HG02870 (cell line): ENCODE measurements at regions not wholly inside any gene's neighbourhood (a gene's known extent, or its start where the extent isn't known, plus 50 kb on each side); places are given as distances from the start of the nearest gene placed in this dataset.

Source experiments
- ATAC-seq: cut with Tn5 transposase; IDR thresholded peaks from one replicate; pipeline ENCODE4 v1.9.1; 2021; ENCODE audit warnings: mild to moderate bottlenecking, moderate library complexity; ENCODE audit not compliant: unreplicated experiment

DNA sequence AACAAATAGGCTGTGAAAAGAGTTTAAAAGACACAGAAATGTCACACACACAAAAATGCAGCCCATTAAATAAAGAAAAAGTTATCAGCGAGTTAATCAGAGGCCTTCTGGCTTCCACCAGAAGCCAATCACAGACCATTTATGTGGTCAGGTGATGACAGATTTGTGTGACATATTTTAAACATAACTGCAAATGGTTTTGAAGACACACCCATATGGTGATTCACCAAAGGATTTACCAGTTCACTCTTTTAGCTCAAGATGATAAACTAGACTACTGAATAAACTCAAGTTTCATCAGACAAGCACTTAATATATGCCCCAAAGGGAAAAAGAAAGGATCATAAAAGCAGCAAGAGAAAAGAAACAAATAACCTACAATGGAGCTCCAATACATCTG lies 181.2 kb downstream of the SPANXN4 start:
- ATAC-seq = no peak

DNA sequence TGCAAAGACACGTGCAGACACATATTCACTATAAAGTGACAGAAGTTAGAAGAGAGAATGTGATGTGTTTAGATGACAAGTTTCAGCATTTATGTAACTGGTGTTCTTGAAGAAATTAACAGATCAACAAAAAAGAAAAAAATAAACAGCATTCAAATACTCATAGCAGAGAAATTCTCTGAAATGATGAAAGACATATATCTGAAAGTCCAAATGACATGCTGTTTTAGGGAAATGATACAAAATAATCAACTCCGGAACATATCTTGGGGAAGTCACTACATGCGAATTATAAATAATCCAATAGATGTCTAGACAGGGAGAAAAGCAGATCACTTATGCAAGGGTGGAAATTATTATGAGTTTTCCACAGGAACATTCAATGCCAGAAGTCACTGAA lies 146.0 kb downstream of the SPANXN4 start:
- no peak for ATAC-seq

DNA sequence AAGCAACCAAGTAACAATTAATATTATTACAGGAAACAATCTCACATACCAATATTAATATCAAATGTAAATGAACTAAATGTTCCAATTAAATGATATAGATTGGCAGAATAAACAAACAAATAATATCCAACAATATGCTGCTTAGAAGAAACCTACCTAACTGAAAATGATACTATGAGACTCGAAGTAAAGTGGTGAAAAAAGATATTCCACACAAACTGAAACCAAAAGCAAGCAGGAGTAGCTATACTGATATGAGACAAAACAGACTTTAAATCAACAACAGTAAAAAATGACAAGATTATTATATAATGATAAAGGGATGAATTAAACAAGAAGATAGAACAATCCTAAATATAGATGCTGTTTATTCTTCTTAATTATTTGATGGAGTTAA lies 140.1 kb downstream of the SPANXN4 start:
- ATAC-seq = no peak

DNA sequence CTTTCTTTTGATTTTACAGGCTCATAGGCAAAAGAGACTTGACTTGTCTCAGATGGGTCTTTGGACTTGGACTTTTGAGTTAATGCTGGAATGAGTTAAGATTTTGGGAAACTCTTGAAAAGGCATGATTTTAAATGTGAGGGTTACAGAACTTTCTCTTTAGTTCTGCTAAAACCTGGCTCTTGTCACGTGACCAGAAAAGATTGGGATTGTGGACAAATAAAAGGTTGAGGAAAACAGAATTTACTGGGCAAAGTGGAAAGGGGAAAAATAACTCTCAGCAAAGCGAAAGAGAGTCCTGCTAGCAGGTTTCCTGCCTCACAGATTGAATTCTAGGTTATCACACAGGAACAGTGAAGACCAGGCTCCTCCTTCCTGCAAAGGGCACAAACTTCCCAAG lies 114.0 kb downstream of the SPANXN4 start:
- ATAC-seq = no peak

DNA sequence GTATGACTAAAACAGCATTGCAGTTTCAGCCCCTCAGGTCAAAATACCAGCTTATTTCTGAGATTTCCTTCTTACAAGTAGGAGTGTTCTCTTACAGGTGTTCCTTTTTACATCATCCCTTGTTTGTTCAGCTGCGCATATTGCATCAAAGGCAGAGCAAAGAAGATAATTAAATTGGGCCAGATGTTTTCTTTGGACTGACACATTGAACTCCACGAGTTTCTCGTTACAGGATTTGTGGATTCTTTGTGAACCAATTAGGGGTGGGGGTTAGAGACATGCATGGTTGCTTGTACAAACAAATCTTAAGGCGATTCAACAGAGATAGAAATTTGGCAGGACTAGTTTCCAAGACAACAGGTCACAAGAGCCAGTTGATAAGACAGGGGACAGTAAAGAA lies 95.7 kb downstream of the SPANXN4 start:
- no peak for ATAC-seq

GRCh38 chrX:143115466-143115865 lies 89.7 kb downstream of the SPANXN4 start:
- ATAC-seq = no peak

GRCh38 chrX:143095816-143096215 lies 70.1 kb downstream of the SPANXN4 start:
- no peak for ATAC-seq

DNA sequence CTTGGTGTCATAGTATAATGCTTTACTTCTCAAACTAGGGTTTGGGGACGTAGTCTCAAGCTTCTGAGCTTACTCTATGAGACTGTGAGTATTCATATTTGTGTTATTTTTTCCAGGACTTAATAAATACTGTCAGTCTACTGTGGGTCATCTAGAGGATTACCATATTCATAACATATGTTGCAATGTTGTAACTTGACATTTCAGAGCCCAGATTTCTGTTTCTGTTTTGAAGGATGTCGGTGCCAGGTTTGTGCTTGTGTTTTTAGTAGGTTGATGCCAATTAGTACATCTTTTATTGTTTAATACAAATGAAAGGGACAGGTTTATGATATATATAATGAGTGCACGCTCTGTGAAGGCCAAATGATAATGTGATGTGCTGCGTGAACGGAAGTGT lies 69.6 kb downstream of the SPANXN4 start:
- no peak for ATAC-seq

- ATAC-seq = no peak
Observed at GRCh38 chrX:143094417-143095023, 68.8 kb downstream of the SPANXN4 start.
